Thyroid gland (tissue), 4 donors: ENCODE measurements at regions not wholly inside any gene's neighbourhood (a gene's known extent, or its start where the extent isn't known, plus 50 kb on each side); places are given as distances from the start of the nearest gene placed in this dataset.

Experiments
- DNase-seq, 2 donors: peaks; one replicate each; pipeline ENCODE4 v3.0.0-alpha.2; 2019
- H3K27ac ChIP-seq, 3 donors: fragments of 200-600 bp; sonication (generic); 1 replicate in 2 of 3; 2 replicates in 1 of 3; pipeline ENCODE4 v1.5.1; 2016 to 2019; ENCODE audit warnings: mild to moderate bottlenecking in 1 of 3, moderate library complexity in 1 of 3
- H3K27me3 ChIP-seq: fragments of 200-600 bp; sonication (generic); one replicate; pipeline ENCODE4 v1.5.1; 2019
- H3K36me3 ChIP-seq, 2 donors: fragments of 200-600 bp; sonication (generic); one replicate each; pipeline ENCODE4 v1.5.1; 2016 to 2019
- H3K4me1 ChIP-seq, 2 donors: fragments of 200-600 bp; sonication (generic); one replicate each; pipeline ENCODE4 v1.5.1; 2017 to 2019
- H3K4me3 ChIP-seq, 3 donors: fragments of 200-600 bp; sonication (generic); replicated peaks in 1 of 3; 1 replicate in 2 of 3; 2 replicates in 1 of 3; pipeline ENCODE4 v1.5.1; 2016; ENCODE audit warnings: mild to moderate bottlenecking in 1 of 3
- H3K9me3 ChIP-seq: fragments of 200-600 bp; sonication (generic); one replicate; pipeline ENCODE4 v1.5.1; 2017
- CTCF ChIP-seq, 6 experiments: fragments of 200-600 bp in 3 of 6; fragments of 450-650 bp in 3 of 6; sonication (generic) in 3 of 6; IDR thresholded peaks; one replicate each; pipeline ENCODE4 v1.5.1; 2016 to 2019; ENCODE audit warnings: antibody characterized with exemption in 6 of 6, mild to moderate bottlenecking in 2 of 6, inconsistent platforms in 1 of 6, moderate library complexity in 1 of 6
- POLR2A ChIP-seq, 2 donors: fragments of 450-650 bp; IDR thresholded peaks; one replicate each; pipeline ENCODE4 v1.6.1; 2017; ENCODE audit warnings: antibody characterized with exemption in 2 of 2, mild to moderate bottlenecking in 2 of 2, moderate library complexity in 1 of 2
- WGBS, 2 donors: methylation state at CpG; one replicate each; pipeline ENCODE4 v1.1.5; 2017; 5-methylcytosine and 5-hydroxymethylcytosine counted together
- intact Hi-C: fragments of 100-400 bp; cut with DNase I; formaldehyde crosslinking; loops from one replicate; pipeline ENCODE4 v1.15.1; 2023

GRCh38 chr18:27595113-27595838, 410.2 kb upstream of the CHST9 start:
- Histone ChIP-seq H3K9me3 (no peaks in the 10 kb centered on the region), H3K4me3 (no peak overlapping the region), H3K36me3 (no peaks in the 10 kb centered on the region), H3K4me1 (no peaks in the 10 kb centered on the region), H3K27ac (no peak overlapping the region), H3K27me3 (no peaks in the 10 kb centered on the region)
- 69 to 75% methylated on average over 5 of the region's 5 CpGs for WGBS, 2 donors
- DNase-seq = no peak
- no peak for TF ChIP-seq CTCF (IDR thresholded peaks at IDR 0.05)
- TF ChIP-seq POLR2A (IDR thresholded peaks at IDR 0.05) = no peak
- intact Hi-C loops = no loop called here

DNA sequence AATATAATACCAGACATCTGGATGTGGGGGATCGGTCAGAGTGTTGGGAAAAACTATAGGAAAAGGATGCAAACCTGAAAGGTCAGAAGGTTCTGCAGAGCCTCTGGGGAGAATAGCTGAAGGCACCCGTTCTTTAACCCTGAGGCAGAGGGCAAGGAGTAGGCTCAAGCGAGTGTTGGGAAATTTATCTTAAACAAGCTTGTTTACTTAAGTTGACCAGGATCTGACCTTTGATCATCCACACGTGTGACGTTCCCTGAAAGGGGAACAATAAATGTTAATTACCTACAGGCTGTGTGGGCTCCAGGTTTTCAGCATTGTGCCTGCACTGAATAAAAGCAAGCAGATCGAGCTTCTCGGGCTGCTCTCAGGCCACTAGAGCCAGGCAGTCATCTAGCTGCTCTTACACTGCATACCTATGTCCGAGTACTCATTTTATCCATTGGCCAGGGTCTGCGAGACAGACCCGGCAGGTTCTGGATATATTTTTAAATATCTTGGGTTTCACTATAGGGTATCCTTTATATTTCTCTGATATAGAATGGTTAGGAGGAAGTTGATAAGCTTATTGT, 400.6 kb upstream of the CHST9 start:
- DNase-seq = no peak
- Histone ChIP-seq H3K27ac (no peak overlapping the region), H3K4me3 (no peak overlapping the region), H3K4me1 (no peaks in the 10 kb centered on the region), H3K27me3 (no peaks in the 10 kb centered on the region), H3K9me3 (no peaks in the 10 kb centered on the region), H3K36me3 (no peaks in the 10 kb centered on the region)
- intact Hi-C loops = no loop called here
- TF ChIP-seq CTCF (IDR thresholded peaks at IDR 0.05) = no peak
- TF ChIP-seq POLR2A (IDR thresholded peaks at IDR 0.05) = no peak
- WGBS, 2 donors = 56 to 59% methylated on average over 10 of the region's 10 CpGs

GRCh38 chr18:27583466-27583865, 398.4 kb upstream of the CHST9 start:
- no peak for TF ChIP-seq CTCF (IDR thresholded peaks at IDR 0.05)
- TF ChIP-seq POLR2A (IDR thresholded peaks at IDR 0.05) = no peak
- H3K27me3 ChIP-seq = no peaks in the 10 kb centered on the region
- H3K4me1 ChIP-seq = no peaks in the 10 kb centered on the region
- H3K36me3 ChIP-seq = no peaks in the 10 kb centered on the region
- WGBS, 2 donors = 82 to 87% methylated on average over 1 of the region's 1 CpG
- no peaks in the 10 kb centered on the region for H3K9me3 ChIP-seq
- H3K27ac ChIP-seq = no peak overlapping the region
- DNase-seq = no peak
- no peak overlapping the region for H3K4me3 ChIP-seq
- intact Hi-C loops = no loop called here

- intact Hi-C loops = no loop called here
- DNase-seq = no peak
- no peak overlapping the region for H3K4me3 ChIP-seq
- H3K27ac ChIP-seq = no peak overlapping the region
- H3K4me1 ChIP-seq = no peaks in the 10 kb centered on the region
- WGBS, 2 donors = 72 to 85% methylated on average over 4 of the region's 4 CpGs
- no peaks in the 10 kb centered on the region for H3K9me3 ChIP-seq
- no peaks in the 10 kb centered on the region for H3K36me3 ChIP-seq
- TF ChIP-seq CTCF (IDR thresholded peaks at IDR 0.05) = no peak
- no peak for TF ChIP-seq POLR2A (IDR thresholded peaks at IDR 0.05)
- no peaks in the 10 kb centered on the region for H3K27me3 ChIP-seq
Observed at GRCh38 chr18:27582760-27583412, 397.8 kb upstream of the CHST9 start.

DNA sequence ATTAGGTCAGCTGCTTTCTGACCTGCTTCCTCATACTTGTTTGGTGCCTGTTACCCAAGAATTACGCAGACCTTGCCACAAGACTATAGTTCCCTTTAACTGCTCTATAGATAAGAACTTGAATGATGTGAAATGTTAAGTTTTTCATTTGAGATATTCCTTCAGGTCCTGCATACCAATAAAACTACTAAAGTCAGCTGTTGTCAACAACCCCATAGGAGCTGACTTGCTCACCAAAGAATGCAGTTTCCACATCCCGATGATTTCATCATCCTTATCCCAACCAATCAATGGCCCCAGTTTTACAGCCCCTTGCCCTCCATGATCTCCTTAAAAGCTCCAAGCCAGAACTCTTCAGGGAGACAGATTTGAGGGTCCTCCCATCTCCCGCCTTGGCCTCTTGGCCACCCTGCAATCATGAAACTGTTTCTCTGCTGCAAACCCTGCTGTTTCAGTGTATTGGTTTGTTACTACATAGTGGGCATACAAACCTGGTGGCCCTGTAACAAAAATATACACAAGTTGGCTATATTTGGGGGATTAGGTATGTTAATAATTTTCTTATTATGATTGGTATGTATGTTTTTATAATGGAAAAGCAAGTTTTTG, 396.3 kb upstream of the CHST9 start:
- Histone ChIP-seq H3K4me1 (no peaks in the 10 kb centered on the region), H3K4me3 (no peak overlapping the region), H3K36me3 (no peaks in the 10 kb centered on the region), H3K27me3 (no peaks in the 10 kb centered on the region), H3K27ac (no peak overlapping the region), H3K9me3 (no peaks in the 10 kb centered on the region)
- no peak for DNase-seq
- TF ChIP-seq CTCF (IDR thresholded peaks at IDR 0.05) (no peak), POLR2A (IDR thresholded peaks at IDR 0.05) (no peak)
- 83 to 93% methylated on average over 3 of the region's 3 CpGs for WGBS, 2 donors
- intact Hi-C loops = no loop called here
